ENCODE measurements at regions not wholly inside any gene's neighbourhood (a gene's known extent, or its start where the extent isn't known, plus 50 kb on each side); places are given as distances from the start of the nearest gene placed in this dataset.

GRCh38 chr4:125481334-125482045 is 166.7 kb downstream of the FAT4 start:
- Histone ChIP-seq H2AFZ (ENCODE audit: low read depth, low read length) (no peak overlapping the region), H3K27me3 (ENCODE audit: control insufficient read depth in 2 of 2, insufficient read depth in 2 of 2, low read length in 2 of 2) (no peaks in the 10 kb centered on the region), H3K4me1 (ENCODE audit: control insufficient read depth, extremely low read depth, insufficient read depth, low read length) (no peaks in the 10 kb centered on the region), H3K27ac (ENCODE audit: insufficient read depth, low read depth, low read length) (no peak overlapping the region), H3K4me3 (replicated peaks in 1 of 3; ENCODE audit: insufficient read depth in 1 of 3, low read depth in 1 of 3, low read length in 3 of 3) (no peak overlapping the region), H4K20me1 (replicated peaks; ENCODE audit: control insufficient read depth, extremely low read depth, insufficient read depth, low read length) (no peaks in the 10 kb centered on the region), H3K9me1 (replicated peaks; ENCODE audit: control insufficient read depth, extremely low read depth, insufficient read depth, low read length) (no peaks in the 10 kb centered on the region), H3K36me3 (ENCODE audit: control insufficient read depth in 2 of 2, extremely low read depth in 1 of 2, insufficient read depth in 2 of 2, low read length in 2 of 2) (peaks cover 3 to 5% of the 10 kb centered on the region in 2 experiments), H3K9me3 (replicated peaks; ENCODE audit: control insufficient read depth, insufficient read depth, low read length) (no peaks in the 10 kb centered on the region), H3K9ac (replicated peaks; ENCODE audit: extremely low read depth, insufficient read depth, low read length) (no peak overlapping the region), H3K79me2 (ENCODE audit: control insufficient read depth, insufficient read depth, low read length) (no peaks in the 10 kb centered on the region), H3K4me2 (ENCODE audit: insufficient read depth, low read length) (no peak overlapping the region)
- ChIA-PET CTCF (no interaction called here), POLR2A (no interaction called here)
- BruUV-seq (replicated peaks) = no TSS peak
- TF ChIP-seq POLR2A (IDR thresholded peaks at IDR 0.05; ENCODE audit: low read depth, low read length) = no peak
- TF ChIP-seq POLR2AphosphoS5 (IDR thresholded peaks at IDR 0.05; ENCODE audit: insufficient read depth, low read depth, low read length) = no peak
- no peak for TF ChIP-seq GATA2 (IDR thresholded peaks at IDR 0.05; ENCODE audit: insufficient read depth, insufficient read length, low read depth, low read length)
- TF ChIP-seq JUN (IDR thresholded peaks at IDR 0.05; ENCODE audit: borderline replicate concordance, insufficient read depth, insufficient read length, low read depth) = no peak
- no peak for TF ChIP-seq EZH2 (IDR thresholded peaks at IDR 0.05; ENCODE audit: borderline replicate concordance, low read depth, low read length, severe bottlenecking)
- TF ChIP-seq FOS (IDR thresholded peaks at IDR 0.05; ENCODE audit: borderline replicate concordance, insufficient read depth, low read length) = no peak
- TF ChIP-seq CTCF (IDR thresholded peaks at IDR 0.05; ENCODE audit: extremely low read depth in 1 of 2, insufficient read depth in 1 of 2, low read depth in 1 of 2, low read length in 2 of 2) = no peak
- TF ChIP-seq MYC (IDR thresholded peaks at IDR 0.05; ENCODE audit: low read depth, low read length) = no peak
- TF ChIP-seq MAX (IDR thresholded peaks at IDR 0.05; ENCODE audit: insufficient read depth, insufficient read length) = no peak
- intact Hi-C loops (cut with micrococcal nuclease) = loop anchor here (5.0 kb wide), 1 partner anchor 94 kb away; no protein-coding TSS in a partner anchor
- DNase-seq (ENCODE audit: low read depth, low spot score) (no peak), FAIRE-seq (no peak)
- dilution Hi-C loops (cut with MboI; ENCODE audit: extremely low pct_ligation_motif_present, low sequenced_read_pairs) = no loop called here
